ENCODE measurements at regions not wholly inside any gene's neighbourhood (a gene's known extent, or its start where the extent isn't known, plus 50 kb on each side); places are given as distances from the start of the nearest gene placed in this dataset.
A peak's percentile ranks its signal among the peaks of the same experiment; 100 is the strongest.

DNA sequence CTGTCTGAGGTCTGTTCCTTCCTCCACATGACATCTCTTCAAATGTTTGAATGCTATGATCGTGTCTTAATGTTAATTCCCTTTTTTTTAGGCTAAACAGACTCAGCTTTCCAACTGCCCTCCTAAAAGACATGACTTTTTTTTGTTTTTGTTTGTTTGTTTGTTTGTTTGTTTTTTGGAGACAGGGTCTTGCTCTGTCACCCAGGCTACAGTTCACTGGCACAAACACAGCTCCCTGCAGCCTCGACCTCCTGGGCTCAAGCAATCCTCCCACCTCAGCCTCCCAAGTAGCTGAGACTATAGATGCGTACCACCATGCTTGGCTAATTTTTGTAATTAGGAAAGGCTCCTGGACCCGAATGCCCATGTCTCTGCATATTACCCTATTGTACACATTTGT, 176.5 kb downstream of the ABCA8 start:
- no peaks in the 10 kb centered on the region for H3K27me3 Mint-ChIP-seq (ENCODE audit: insufficient read depth)
- H3K27ac Mint-ChIP-seq = no peak overlapping the region
- no peak overlapping the region for H3K4me3 Mint-ChIP-seq
- H3K36me3 Mint-ChIP-seq (ENCODE audit: low read depth) = no peaks in the 10 kb centered on the region
- TF ChIP-seq, protein P1, sequence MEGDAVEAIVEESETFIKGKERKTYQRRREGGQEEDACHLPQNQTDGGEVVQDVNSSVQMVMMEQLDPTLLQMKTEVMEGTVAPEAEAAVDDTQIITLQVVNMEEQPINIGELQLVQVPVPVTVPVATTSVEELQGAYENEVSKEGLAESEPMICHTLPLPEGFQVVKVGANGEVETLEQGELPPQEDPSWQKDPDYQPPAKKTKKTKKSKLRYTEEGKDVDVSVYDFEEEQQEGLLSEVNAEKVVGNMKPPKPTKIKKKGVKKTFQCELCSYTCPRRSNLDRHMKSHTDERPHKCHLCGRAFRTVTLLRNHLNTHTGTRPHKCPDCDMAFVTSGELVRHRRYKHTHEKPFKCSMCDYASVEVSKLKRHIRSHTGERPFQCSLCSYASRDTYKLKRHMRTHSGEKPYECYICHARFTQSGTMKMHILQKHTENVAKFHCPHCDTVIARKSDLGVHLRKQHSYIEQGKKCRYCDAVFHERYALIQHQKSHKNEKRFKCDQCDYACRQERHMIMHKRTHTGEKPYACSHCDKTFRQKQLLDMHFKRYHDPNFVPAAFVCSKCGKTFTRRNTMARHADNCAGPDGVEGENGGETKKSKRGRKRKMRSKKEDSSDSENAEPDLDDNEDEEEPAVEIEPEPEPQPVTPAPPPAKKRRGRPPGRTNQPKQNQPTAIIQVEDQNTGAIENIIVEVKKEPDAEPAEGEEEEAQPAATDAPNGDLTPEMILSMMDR (IDR thresholded peaks at IDR 0.05) = no peak
- no peaks in the 10 kb centered on the region for H3K9me3 Mint-ChIP-seq
- H3K4me1 Mint-ChIP-seq (ENCODE audit: low read depth) = peaks cover 36% of the 10 kb centered on the region
- no peak for DNase-seq

DNA sequence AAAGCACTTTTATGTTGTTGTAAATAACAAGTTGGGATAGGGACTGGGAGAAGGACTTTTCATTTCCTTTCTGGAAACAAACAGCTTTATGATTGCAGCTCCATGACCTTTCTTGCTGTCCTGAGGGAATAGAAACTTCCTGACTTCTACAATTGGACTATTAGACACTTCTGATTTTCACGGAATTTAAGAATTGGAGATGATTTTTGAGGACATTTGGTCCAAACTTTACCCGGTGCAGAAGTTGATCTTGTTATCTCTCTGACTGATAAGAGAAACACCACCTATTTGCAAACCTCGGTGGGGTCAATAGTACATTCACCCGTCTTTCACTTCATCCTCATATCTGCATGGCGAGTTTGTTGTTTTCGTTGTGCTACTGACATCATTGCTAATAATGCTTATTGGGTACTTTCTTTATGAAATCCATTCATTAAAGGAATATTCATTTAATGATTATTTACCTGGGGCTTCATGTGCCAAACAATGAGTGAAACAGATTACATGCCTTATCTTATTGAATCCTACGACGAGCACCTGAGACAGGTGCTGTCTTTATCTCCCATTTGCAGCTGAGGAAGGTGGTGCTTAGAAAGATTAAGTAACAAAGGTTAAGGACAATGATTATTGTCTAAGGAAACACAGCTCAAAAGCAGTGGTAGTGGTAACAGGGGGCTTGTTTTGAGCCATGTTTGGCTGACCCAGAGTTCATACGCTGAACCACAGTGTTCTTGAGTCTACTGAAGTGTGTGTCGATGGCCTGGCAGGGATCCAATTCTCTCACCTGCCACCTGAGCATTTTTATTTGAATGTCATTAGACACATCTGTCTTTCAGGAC, 176.9 kb upstream of the FAM20A start:
- Mint-ChIP-seq H3K9me3 (no peaks in the 10 kb centered on the region), H3K27me3 (ENCODE audit: insufficient read depth) (no peaks in the 10 kb centered on the region), H3K27ac (no peak overlapping the region), H3K4me3 (no peak overlapping the region), H3K4me1 (ENCODE audit: low read depth) (peaks cover 36% of the 10 kb centered on the region), H3K36me3 (ENCODE audit: low read depth) (no peaks in the 10 kb centered on the region)
- TF ChIP-seq, protein P1 (IDR thresholded peaks at IDR 0.05) = no peak
- DNase-seq = no peak

DNA sequence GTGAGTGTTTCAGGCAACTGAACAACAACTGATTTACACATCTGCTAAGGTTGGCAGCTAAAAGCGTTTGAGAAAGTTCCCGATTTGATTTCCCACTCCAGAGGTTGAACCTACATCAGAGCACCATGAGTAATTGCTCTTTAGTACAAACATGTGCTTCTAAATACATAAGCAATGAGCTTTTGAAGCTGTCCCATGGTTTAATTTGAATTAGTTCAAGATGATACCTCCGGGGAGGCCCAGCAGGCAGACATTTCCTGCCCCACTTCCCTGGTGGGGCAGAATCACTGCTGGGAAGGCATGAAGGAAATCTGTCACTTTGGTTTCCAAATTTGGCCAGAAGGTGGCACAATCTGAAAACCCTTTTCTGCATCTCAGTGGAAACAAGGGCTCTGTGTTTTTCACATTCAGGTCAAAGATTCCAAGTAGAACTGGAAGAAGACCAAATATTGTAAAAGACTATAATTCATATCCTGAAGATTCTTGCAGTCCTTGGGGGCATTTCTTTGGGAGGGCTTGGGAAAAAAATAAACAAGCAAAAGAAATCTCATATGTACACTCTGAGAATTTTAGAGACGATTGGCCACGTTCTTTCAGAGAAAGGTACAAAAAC, 176.2 kb upstream of the FAM20A start:
- no peaks in the 10 kb centered on the region for H3K9me3 Mint-ChIP-seq
- TF ChIP-seq, protein P1 (IDR thresholded peaks at IDR 0.05) = peak; percentile 89
- H3K27ac Mint-ChIP-seq = peak overlapping the region; percentile 64
- peaks cover 34% of the 10 kb centered on the region for H3K4me1 Mint-ChIP-seq (ENCODE audit: low read depth)
- no peak overlapping the region for H3K4me3 Mint-ChIP-seq
- DNase-seq = peak; percentile 62
- no peaks in the 10 kb centered on the region for H3K27me3 Mint-ChIP-seq (ENCODE audit: insufficient read depth)
- no peaks in the 10 kb centered on the region for H3K36me3 Mint-ChIP-seq (ENCODE audit: low read depth)

DNA sequence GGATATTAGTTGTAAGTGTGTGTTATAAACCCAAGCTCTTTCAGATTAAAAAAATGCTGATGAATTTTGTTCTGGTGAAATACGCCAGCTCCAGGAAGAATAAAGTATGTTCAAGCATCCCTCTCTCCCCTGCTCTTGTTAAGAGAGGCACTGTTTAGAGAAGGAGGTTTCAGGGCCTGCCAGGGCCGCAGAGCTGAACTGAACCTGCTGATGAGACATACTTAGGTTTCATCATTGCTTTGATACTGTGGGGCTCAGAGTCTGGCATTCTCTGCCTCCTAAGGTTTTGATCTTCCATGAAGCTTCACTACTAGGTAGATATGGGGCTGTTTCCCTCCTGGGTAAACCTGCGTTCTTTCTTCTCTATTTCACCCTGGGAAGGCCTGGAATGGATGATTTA, 175.3 kb upstream of the FAM20A start:
- H3K9me3 Mint-ChIP-seq = no peaks in the 10 kb centered on the region
- no peak for DNase-seq
- H3K27ac Mint-ChIP-seq = no peak overlapping the region
- peaks cover 40% of the 10 kb centered on the region for H3K4me1 Mint-ChIP-seq (ENCODE audit: low read depth)
- TF ChIP-seq, protein P1 (IDR thresholded peaks at IDR 0.05) = no peak
- H3K27me3 Mint-ChIP-seq (ENCODE audit: insufficient read depth) = no peaks in the 10 kb centered on the region
- H3K36me3 Mint-ChIP-seq (ENCODE audit: low read depth) = no peaks in the 10 kb centered on the region
- H3K4me3 Mint-ChIP-seq = no peak overlapping the region

DNA sequence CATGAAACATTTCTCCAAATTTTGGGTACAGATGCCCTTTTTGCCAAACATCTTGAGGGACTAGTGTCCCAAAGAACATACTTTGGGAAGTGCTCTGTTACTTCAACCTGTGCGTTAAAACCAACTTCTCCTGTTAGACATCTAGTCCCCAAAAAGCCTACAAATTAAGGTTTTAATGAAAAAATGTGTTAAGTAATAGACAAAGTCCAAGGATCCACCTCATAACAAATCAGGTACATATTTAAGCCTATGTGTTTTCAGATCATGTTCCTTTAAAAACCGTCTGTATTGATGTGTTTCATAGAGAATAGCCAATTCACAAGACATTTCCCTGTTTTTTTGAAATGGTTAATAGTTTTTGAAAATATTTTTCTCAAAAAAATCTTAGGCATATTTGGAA, 174.8 kb upstream of the FAM20A start:
- H3K9me3 Mint-ChIP-seq = no peaks in the 10 kb centered on the region
- H3K4me1 Mint-ChIP-seq (ENCODE audit: low read depth) = peaks cover 40% of the 10 kb centered on the region
- DNase-seq = no peak
- H3K27ac Mint-ChIP-seq = no peak overlapping the region
- TF ChIP-seq, protein P1 (IDR thresholded peaks at IDR 0.05) = no peak
- H3K4me3 Mint-ChIP-seq = no peak overlapping the region
- H3K27me3 Mint-ChIP-seq (ENCODE audit: insufficient read depth) = no peaks in the 10 kb centered on the region
- no peaks in the 10 kb centered on the region for H3K36me3 Mint-ChIP-seq (ENCODE audit: low read depth)
